Tongue (tissue), 1 donor: ENCODE measurements at regions not wholly inside any gene's neighbourhood (a gene's known extent, or its start where the extent isn't known, plus 50 kb on each side); places are given as distances from the start of the nearest gene placed in this dataset.
A peak's percentile ranks its signal among the peaks of the same experiment; 100 is the strongest.
"Not testable (repeated sequence)": the region's sequence is repeated elsewhere in the genome, so short reads cannot be mapped to it uniquely, and the experiment has no call there.

Experiments used
- DNase-seq: peaks from one replicate; pipeline ENCODE4 v3.0.0-alpha.2; 2015

DNA sequence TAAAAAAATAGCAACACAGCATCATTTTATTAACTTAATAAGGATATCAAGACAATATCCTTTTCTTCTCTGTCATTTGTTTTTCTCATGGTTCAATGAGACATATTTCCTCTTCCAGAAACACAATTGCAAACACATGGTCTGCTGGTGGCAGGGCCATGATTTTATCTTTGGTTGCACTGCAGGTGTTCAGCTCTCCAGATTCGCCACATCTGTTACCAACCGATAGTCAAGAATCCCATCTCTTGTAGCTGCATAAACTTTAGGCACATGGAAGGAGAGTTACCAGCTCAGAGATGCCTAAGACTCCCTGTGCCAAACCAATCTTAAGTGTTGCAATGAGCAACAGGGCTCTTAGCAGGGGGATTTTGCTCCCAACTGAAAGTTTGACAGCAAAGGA, 1303.2 kb upstream of the CELF4 start:
- no peak for DNase-seq

DNA sequence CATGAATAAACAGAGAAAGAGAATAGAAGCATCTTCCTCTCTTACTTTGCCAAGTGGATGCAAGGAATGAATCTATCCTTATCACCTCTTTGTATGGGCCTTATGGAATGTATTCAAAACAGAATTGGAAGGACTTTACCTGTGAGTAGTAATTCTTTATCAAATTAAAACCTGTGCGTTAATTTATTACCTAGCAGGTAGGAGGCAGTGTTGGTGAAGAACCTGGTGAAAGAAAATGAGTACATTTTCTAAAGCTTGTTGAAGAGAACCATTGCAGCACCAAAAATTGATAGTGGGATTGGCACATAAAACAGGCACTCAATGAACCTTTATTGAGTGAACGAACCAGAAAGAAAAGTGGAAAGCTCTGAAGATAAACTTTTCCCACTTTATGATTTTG, 1302.1 kb upstream of the CELF4 start:
- no peak for DNase-seq

DNA sequence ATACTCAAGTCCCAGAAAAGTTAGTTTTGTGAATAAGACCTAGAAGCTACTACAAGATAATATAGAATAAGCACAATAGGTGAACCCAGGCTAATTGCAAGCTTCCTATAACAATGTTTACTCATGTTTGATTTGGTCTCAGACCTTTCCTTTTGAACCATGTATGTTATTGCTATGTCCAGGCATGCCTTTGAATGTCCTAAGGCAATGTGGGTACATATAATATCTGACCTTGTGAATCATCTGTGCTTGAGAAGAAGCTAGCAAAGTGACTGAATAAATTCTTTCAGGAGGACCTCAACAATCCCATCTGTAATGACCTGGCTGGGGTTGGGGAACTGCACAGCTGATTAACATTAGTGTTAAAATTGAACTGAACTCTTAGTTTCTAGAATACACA, 1285.9 kb upstream of the CELF4 start:
- no peak for DNase-seq

DNA sequence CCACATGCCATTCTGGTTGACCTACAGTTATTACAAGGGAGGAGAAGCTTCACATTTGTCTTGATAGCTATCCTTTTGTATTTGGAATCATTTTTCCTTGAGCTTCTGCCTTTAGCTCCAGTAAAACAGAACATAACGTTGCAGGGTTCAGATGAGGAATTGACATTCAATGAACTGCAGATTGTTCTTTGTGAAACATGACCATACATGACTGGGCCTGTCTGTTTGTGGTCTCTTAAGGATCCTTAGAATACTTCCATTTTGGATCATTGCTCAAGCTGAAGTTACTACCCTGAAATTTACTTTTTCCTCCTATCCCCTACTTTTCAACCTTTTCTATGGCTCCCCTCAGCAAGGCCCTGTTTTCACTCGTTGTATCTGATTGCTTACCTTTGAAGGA, 1281.7 kb upstream of the CELF4 start:
- DNase-seq = no peak

DNA sequence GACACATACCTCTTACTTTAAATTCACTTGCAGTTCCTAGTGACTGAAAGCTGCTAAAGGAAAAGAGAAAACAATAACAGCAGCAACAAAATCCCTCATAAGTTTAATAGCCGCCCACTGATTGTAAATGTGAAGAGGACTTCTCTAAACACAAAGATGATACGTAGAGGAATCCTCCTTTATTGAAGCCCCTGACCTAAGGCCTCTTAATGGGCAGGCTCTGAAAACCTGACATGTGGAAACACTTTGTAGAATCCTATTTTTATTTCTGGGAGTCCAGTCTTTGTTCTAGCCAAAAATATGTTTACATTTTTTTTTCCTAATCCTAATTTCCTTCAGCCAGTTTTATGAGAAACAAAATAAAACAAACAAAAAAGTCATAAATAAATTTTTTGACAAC, 1277.7 kb upstream of the CELF4 start:
- DNase-seq = peak; percentile 44

DNA sequence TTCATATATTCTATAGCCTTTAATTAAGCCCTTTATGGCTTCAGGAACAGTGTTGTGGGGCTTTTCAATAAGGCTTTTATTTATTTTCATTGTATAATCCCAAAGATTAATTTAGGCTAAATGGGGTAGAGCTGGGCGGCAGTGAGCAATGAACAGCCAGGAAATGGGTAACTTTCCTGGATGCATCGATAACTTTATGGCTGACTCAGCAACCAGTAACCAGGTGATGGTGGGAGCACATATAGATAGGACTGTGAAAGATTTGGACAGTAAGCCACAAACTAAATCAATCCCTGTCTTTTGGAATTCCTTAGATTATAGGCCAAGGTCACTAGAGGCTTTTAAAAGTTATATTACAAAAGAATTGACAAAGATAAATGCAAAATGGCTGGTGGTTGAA, 1260.6 kb upstream of the CELF4 start:
- DNase-seq = no peak

DNA sequence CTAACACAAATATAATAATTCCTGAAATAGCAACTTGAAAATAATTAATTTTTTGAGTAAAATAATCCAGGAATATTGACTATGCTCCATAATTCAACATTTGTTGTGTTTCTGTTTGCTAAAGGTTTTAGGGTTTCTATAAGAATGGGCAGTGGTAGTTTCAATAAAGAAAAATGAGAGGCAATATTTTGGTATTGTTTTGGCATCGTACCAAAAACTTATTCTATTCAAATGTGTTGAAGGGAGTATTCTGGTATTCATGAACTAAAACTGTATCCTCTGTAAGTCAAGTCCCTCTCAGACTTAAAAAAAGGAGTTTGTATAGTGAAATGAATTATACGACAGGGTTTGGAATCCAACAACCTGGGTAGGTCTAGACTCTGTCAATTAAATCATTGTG, 1245.6 kb upstream of the CELF4 start:
- no peak for DNase-seq

DNA sequence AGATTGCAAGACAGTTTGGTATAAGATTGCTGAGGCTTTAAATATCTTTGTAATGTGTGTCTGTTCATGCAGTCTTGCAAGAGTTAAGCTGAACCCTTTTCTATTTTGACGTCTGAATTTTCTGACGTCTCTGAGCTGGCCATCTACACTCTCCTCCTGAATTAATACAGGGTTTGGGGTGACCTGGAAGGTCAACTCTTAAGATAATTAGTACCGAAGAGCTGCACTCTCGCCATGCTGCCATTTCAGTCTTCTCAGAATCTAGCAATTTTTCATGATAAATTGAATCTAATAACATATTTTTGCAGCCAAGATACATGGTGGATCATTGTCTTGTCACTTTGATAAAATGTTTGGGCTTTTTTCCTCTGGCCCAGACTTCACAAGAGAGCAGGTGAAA, 1245.2 kb upstream of the CELF4 start:
- no peak for DNase-seq

DNA sequence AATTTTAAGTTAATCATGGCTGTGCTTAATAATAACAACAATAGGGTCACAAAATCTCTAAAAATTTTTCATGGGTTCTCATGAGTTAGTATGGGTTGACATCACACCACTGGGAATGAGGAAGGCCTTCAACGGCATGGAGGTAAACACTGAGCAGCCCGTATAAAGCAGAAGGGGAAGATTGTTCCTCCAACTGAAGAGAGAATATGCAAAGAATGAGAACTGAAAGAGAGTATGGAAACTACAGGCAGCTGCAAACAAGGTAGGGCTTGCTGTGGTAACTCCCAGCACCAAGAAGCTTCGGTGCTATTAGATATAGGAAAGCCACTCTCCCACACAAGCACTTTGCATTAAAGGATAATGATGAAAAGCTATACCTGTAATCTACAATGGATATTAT, 1242.3 kb upstream of the CELF4 start:
- no peak for DNase-seq

DNA sequence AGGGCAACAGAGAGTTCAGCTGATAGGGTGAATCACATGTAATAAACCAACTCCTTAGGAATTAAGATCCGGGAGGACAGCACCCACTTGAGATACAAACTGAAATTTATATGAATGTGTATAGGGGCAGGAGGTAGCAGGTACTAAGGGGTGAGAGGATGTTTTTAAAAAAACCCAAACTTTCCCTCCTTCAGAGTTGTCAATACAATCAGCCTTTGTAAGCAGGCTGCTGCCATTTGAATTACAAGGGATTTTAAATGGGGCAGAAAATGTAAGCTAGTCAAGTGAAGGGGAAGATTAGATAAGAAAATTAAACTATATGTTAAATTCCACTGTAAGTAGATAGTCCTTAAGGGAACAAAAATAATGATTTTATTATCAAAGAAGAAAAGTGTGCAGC, 1239.7 kb upstream of the CELF4 start:
- DNase-seq = no peak

DNA sequence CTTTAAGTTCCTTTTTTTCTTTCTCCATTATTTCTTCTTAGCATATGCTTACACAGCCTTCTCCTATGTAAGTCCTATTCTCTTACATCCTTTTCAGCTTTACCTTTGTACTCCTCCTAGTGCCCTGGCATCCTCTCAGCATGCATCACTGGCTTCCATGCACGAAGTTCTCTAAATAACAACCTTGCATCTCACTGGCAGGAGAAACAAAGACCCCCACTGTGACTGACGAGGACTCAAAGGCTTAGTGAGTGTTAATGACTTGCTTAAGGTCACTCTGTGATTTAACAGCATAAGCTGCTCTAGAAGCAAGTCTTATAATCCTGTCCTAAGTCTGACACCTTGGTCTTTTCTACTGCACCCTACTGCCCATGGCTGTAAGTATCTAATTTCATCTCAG, 1236.0 kb upstream of the CELF4 start:
- DNase-seq = no peak

DNA sequence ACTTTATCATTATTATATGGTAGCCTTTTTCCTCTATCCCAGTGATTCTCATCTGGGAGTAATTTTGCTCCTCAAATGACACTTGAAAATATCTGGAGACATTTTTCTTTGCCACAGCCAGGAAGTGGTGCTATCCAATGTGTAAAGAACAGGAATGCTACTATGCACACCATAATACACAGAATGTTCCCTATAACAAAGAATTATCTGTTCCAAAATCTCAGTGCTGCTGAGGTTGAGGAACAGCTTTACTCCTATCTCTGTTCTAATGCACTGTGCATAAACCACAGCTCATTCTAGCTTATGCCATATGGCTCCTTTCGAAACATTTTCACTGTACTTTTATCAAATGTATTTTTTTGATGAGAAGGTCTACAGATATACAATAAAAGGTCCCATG, 1231.2 kb upstream of the CELF4 start:
- no peak for DNase-seq

DNA sequence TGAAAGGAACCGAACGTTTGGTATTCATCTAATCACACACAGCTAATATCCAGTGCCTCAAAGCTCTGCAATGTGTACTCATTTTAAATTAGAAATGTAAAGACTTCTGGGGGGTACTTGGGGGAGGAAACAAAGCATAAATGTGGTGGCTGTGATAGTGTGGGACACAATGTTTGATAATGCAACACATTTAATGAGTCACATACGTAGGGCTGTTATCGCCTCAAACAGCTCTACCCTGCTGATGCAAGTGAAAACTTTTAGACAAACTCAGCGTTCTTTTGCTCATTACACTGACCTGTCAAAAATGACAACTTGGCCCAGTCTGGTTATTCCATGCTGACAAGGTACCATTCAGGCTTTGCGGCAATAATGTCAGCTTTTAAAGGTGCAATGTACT, 1227.1 kb upstream of the CELF4 start:
- DNase-seq = no peak

DNA sequence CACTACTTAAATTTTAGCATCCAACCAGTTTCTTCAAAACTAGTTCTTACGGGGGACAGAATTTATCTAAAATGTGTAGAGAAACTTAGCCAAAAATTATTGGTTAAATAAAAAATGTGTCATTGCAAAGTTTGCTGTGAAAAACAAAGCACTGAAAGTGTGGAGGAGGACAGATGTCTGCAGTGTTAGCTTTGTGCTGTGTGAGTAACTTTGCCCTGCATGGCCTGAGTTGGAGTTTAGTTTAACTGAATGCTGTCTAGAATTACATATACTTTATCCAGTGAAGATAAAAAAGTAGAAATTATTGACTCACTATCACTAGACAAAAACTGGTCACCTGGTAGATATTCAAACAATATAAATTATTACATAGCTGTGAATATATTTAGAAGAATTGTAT, 1225.2 kb upstream of the CELF4 start:
- DNase-seq = no peak

DNA sequence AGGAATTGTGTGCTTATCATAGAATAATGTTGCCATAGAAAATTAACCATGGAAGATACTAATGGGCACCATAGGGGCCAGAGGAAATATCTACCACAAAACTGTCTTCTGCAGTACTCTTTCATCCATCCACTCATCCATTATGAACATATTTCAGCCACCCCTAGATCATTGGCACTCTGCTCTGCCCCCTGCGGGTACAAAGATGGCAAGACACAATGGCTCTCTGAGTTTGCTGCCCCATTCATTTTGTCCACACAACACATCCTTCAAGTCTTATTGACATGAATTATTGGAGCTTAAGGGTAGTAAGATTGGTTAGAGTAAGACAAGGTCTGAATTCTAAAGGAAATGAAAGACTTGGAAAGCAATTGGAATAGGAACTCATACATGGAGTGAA, 1224.7 kb upstream of the CELF4 start:
- no peak for DNase-seq

DNA sequence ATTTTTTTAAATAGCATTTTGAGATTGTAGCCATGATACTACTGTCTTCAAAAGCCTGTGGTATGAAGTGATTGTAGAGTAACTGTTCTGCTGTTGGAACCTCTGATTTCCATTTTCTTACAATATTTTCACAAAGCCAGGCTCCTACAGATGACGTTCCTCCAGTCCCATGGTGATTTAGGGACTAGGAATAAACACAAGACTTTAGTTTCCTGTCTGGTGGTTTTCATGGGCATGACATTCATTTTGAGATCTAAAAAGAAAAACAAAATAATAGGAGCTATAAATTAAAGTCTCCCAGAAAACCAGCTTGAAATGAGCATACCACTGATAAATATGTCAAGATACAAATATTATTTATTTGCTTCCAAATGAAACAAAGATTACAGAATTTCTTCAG, 1223.5 kb upstream of the CELF4 start:
- DNase-seq = no peak

DNA sequence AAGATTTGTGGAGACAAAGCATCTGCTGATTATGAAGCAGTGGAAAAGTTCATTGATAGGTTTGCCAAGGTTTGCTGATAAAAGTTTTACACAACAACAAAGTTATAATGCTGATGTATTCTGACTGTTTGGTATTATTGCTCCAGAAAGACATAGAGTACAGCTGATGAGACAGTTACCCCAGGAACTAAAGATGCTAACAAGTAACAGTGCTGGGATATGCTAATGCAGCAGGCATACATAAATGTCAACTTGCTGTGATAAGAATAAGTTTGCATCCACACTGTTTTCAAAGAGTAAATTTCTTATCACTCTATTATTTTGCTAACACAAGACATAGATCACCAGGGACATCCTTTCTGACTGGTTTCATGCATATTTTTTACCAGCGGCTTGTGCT, 1221.3 kb upstream of the CELF4 start:
- no peak for DNase-seq

DNA sequence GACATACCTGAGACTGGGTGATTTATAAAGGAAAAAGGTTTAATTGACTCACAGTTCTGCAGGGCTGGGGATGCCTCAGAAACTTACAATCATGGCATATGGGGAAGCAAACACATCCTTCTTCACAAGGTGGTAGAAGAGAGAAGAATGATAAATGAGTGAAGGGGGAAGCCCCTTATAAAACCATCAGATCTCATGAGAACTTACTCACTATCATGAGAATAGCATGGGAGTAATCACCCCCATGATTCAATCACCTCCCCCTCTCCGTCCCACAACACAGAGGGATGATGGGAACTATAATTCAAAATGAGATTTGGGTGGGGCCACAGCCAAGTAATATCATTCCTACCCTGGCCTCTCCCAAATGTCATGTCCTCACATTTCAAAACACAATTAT, 1206.0 kb upstream of the CELF4 start:
- not testable (repeated sequence) for DNase-seq

DNA sequence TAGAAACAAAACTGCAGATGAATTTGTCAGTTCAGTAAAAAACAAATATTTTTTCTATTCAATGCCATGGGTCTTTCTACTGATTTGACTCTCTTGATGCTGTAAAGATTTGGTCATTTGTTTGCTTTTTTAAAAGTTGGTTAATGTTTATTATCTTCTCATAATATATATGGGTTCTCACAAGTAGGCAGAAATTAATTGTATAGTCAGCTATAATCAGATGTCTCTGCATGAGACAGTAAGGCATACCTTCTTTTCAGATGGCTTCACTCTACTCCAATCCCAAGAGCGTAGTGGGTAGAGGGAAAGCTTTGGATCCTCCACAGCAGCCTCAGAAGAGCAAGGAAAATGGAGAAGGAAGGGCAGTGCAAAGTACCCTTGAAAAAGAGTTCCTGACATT, 1202.9 kb upstream of the CELF4 start:
- no peak for DNase-seq

DNA sequence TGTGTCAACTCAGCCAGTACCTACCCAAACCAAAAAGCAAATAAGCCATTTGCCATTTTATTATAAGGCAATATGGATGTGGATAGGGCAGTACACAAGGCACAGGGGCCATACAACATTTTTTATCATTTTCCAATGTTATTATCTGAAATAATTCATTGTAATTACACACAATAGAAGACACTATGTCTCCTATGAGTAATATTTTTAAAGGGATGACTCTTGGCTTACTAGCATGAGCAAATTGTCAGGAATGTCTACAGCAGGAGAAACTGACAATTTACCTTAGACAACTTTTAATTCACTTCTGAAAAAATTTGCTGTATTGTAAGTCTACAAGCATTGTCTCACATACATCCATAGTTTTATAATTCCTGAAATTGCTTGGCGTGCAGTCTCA, 1193.9 kb upstream of the CELF4 start:
- DNase-seq = no peak

DNA sequence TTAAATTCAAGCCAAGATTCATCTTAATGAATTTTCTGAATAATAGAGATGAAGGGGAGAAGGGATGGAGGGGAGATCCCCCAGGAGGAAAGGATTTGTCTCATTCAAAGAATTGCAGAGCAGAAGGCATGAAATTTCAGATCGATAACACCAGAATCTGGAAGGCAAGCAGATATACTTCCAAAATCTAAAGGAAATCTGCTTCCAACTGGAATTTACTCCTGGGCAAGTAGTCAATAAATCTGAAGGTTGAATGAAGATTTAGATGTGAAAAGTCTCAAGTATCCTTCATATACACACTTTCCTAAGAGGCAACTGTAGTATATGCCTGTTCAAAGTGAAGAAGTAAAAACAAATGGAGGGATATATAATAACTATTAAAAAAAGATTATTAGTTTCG, 1190.8 kb upstream of the CELF4 start:
- DNase-seq = no peak

DNA sequence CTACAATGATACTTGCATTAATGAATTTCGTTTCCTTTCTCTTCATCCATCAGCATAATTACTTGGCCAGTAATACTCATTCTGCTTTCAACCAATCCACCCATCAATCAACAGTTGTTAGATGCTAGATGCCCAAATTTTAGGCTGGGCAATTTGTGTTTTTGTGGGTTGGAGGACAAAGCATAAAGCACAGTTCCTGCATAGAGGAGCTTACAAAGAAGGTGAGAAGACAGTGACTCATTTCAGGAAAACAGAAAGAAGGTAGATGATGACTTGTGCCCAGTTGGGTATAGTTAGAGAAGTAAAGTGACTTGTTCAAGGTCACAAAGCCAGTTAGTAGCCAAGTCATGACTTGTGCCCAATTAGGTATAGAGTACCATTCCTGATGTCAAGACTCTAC, 1186.8 kb upstream of the CELF4 start:
- no peak for DNase-seq

DNA sequence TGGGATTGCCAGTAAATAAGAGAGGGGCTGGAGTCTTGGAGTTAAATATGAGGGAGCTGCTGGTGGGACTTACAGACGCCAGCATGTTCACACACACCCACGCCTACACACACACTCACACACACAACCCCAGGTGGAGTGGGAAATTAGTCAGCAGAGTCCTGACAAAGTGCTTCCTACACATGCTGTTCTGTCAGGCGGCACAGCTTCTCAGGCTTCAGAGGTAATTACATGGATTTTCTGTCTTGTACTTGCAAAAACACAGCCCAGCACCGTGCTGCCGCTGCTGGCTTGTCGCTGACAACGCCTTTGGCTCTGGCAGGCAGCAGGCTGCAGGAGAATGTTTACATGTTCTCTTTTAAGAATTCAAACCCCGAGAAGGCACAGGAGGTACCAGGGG, 1186.3 kb upstream of the CELF4 start:
- peak; percentile 51 for DNase-seq

DNA sequence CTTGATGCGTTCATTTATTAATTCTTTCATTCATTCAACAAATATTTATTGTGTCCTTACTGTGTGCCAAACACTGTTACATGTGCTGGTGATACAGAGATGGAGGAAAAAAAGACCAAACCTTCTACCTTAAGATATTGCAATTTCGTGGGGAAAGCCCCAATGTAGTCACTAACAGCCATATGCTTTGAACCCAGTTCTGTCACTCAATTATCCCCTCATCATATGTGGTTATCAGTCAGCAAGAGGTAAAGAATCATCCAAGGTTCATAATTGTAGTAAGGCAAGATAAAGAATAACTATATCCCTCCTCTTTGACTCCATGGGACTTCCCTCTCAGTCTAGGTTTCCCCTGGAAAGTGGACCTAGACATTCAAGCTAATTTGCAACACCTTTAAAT, 1185.6 kb upstream of the CELF4 start:
- no peak for DNase-seq

DNA sequence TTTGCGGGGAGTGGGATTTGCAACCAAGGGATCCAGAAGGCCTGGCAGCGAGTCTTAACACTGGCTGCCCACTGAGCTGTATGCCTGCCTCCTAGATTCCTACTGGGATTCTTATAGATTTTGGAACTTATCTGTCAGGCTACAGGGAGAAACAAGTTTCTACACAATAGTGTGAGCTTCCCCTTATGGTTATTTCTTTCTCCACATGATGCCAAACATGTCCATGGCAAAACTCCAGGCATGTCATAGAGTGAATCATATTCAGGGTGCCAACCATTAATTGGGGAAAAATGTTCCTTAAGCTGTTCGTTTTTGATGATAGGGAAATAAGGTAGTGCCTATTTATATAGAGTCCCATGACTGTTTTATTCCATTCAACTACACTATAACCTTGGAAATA, 1185.2 kb upstream of the CELF4 start:
- no peak for DNase-seq

DNA sequence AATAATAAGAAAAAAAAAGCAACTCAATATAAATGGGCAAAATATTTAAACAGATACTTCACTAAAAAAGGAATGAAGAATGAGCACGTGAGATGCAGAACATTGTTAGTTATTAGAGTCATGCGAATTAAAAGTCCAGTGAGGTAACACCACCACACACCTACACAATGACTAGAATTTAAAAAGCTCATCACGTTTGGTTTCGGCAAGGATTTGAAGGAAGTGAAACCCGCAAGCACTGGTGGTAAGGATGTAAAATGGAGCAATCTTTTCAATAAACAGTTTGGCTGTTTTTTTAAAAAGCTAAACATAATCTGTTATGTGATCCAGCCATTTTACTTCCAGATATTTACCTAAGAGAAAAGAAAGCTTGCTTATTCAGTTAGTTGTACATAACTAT, 1181.6 kb upstream of the CELF4 start:
- DNase-seq = no peak
